COR-L47 (cell line): ENCODE measurements at regions not wholly inside any gene's neighbourhood (a gene's known extent, or its start where the extent isn't known, plus 50 kb on each side); places are given as distances from the start of the nearest gene placed in this dataset.
"Not testable (repeated sequence)": the region's sequence is repeated elsewhere in the genome, so short reads cannot be mapped to it uniquely, and the experiment has no call there.

ENCODE experiments used
- DNase-seq: peaks from one replicate; lab custom pipeline; 2025; lab: John Stamatoyannopoulos, UW

DNA sequence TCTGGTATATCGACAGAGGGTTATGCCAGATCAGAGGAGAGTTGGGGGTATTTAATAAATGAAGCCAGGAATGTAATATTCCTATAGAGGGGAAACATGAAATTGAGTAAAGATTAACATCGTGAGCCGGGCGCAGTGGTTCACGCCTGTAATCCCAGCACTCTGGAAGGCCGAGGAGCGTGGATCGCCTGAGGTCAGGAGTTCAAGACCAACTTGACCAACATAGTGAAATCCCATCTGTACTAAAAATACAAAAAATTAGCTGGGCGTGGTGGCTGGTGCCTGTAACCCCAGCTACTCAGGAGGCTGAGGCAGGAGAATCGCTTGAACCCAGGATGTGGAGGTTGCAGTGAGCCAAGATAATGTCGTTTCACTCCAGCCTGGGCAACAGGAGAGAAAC is 112.4 kb upstream of the ZNF184 start:
- not testable (repeated sequence) for DNase-seq

GRCh38 chr6:27584326-27584725 is 111.4 kb upstream of the ZNF184 start:
- DNase-seq = no peak

GRCh38 chr6:27582928-27583725 is 110.2 kb upstream of the ZNF184 start:
- DNase-seq = peak; percentile 16

- DNase-seq = no peak
These were observed 107.1 kb upstream of the ZNF184 start for GRCh38 chr6:27579973-27580372.

GRCh38 chr6:27577922-27578321 is 105.0 kb upstream of the ZNF184 start:
- DNase-seq = no peak

DNA sequence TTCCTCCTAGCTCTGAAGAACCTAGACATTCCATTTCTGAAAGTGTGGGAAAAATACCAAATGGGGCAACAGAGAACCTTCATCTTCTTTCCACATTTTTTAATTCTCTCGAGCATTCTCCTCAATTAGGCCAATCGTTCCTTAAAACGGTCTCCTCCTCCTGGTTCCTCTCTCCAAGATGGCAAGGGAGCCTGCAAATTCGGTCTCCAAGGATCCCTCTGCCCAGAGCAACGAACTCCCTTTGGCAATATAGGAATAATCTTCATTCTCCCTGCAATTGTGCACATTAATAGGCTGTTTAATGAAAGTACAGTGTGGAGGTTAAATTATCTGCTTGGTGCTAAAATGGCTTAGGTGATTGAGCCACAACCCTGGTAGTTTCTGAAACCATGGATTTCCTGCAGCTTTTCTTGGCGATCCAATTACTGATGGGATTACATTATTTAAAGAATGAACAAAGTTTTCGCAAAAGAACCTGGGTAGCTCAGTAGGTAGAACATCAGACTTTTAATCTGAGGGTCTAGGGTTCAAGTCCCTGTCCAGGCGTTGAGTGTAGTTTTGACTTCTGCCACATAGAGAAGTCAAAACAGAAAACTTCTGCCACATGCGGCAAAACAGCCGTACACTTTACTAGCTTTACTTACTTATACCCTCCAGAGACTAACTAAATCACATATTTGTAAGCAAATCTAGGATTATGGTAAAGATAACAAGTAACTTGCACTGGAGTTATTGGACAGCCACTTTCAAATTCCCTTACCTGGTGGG is 102.9 kb upstream of the ZNF184 start:
- no peak for DNase-seq

- DNase-seq = no peak
These were observed 95.5 kb upstream of the ZNF184 start for GRCh38 chr6:27568226-27568897.

DNA sequence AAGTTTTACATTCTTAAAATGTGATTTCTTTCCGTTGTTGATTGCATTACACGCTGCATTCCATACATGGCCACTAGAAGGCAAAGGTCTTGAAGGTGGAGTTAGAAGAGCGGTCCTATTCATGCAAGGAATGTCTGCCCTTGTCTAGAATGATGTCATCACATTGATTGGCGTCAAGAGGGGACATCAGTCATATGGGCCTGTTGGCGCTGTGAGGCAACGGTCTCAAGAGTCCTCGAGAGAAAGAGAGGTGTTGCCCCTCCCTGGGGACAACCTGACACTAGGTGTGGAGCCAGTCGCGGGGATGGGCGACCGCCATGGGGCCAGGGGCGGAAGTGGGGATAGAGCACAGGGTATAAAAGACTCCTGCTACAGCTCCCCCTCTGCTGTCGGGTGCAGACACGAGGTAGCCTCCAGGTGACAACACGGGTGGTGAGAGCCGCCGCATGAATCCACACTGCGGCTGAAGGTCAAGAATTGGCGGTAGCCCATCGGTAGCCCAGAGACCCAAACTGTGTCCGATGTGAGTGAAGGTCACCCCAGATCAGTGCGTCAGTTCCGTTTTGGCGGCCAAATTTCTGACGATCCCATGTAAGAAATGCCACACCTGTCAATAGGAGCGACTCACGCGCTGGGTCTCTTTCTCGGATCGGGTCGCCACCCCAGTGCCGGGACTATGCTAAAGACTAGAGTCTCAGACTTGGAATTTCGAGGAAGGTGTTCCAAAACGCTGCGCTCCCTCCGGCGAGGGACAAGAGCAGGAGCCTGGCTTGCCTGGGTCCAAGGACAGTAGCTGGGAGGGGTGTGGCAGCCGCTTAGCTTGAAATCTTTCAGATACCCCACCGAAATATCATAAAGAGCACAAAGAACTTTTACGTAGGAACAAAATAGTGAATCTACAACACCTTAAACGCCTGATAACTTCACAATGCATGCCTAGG is 93.2 kb upstream of the ZNF184 start:
- DNase-seq = no peak

GRCh38 chr6:27562027-27562410 is 89.1 kb upstream of the ZNF184 start:
- no peak for DNase-seq

DNA sequence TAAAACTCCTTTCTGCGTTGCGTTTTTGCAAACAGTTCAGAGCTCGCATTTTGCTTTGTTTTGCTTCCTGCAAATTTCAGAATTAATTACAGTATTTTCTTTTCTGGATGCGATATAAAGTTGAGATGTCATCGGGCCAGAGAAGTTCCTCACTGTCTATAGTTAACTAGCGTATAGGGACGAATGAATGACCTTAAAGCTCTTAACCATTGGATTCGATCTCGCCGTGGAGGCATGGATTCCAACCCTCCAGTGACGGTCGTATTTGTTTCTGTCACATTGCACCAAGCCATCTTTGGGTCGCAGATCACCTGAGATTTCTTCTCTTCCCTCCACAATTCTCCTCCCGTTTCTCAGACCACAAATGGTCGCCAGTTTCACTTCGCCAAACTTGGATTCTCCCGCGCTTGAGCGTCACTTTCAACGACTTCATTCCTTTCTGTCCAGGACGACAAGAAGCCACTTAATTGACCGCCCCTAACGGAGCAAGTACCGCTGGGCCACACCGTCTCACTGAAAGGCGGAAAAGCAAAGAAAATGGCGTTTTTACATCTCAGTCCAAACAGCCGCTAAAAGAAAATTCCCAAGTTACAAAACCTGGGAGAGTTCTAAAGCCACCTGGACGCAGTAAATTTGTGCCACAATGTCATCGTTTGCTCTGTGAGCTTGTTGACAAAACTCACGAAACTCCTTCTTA is 85.3 kb upstream of the ZNF184 start:
- no peak for DNase-seq

DNA sequence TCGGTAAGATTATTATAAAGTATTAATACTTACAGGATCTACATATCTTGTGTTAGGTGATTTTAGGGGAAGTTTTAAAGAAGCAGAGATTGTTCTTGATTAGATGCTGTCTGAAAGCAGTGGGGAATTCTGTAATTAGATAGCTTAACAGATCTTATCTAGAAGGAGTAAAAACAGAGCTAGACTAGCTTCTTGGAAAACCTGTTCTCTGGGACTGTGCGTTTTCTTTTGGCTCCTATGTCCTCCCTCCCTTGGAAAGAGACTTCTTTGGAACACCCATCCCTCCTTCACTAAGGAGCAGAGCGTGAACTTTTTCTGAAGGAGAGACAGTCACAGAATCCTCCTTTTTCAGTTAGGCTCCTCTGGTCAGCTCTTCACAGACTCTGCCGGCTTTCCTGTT is 83.5 kb upstream of the ZNF184 start:
- no peak for DNase-seq

- DNase-seq = no peak
These were observed 80.4 kb upstream of the ZNF184 start for GRCh38 chr6:27553123-27553904.

DNA sequence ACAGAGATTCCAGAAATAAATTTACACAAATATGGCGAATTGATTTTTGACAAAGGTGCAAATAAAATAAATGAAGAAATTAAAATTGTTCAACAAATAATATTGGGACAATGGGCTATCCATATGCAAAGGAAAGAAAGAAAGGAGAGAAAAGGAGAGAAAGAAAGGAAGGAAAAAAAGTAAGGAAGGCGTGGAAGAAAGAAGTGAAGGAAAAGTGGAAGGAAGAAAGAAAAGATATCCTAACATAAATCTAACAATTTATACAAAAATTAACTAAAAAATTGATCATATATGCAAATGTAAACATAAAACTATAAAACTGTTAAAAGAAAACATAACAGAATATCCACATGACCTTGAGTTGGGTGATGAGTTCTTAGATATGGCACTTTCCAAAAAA is 78.7 kb upstream of the ZNF184 start:
- no peak for DNase-seq

DNA sequence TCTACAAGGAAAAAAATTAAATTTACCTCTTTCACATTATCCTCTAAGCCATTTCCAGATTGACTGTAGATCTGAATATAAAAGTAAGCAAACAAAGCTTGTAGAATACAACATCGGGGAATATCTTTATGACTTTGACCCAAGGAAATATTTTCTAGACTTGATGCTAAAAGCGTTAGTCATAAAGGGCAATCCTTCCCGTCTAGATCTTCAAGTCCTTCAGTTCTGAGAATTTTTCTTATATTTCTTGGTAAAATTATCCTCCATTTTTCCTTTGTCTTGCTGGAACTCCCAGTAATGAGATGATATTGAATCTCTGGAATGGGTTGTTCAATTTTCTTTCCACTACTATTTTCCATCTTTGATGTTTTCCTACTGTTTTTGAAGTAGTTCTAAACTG is 77.8 kb upstream of the ZNF184 start:
- DNase-seq = no peak

GRCh38 chr6:27549241-27549598 is 76.3 kb upstream of the ZNF184 start:
- DNase-seq = not testable (repeated sequence)

- no peak for DNase-seq
These were observed 74.5 kb upstream of the ZNF184 start for GRCh38 chr6:27547157-27548075.

GRCh38 chr6:27546522-27546921 is 73.6 kb upstream of the ZNF184 start:
- DNase-seq = no peak

GRCh38 chr6:27545271-27546046 is 72.6 kb upstream of the ZNF184 start:
- DNase-seq = no peak
